ENCODE measurements at regions not wholly inside any gene's neighbourhood (a gene's known extent, or its start where the extent isn't known, plus 50 kb on each side); places are given as distances from the start of the nearest gene placed in this dataset.

- H3K9ac ChIP-seq (ENCODE audit: low read length in 3 of 3) = no peak overlapping the region
- no peaks in the 10 kb centered on the region for H3K27me3 ChIP-seq (ENCODE audit: control insufficient read depth, insufficient read depth, low read length)
- TF ChIP-seq CTCF (IDR thresholded peaks at IDR 0.05; ENCODE audit: borderline replicate concordance, extremely low read depth, insufficient read depth) = no peak
- DNase-seq (no peak), FAIRE-seq (no peak)
- H3K9me3 ChIP-seq (ENCODE audit: control insufficient read depth in 2 of 3, insufficient read depth in 1 of 3, low read length in 3 of 3) = no peaks in the 10 kb centered on the region
- no peaks in the 10 kb centered on the region for H3K4me1 ChIP-seq (ENCODE audit: control insufficient read depth in 2 of 3, insufficient read depth in 2 of 3, low read depth in 1 of 3, low read length in 3 of 3)
- no peak overlapping the region for H3K27ac ChIP-seq (ENCODE audit: low read depth in 2 of 2, low read length in 2 of 2)
- no peak overlapping the region for H3K4me3 ChIP-seq (ENCODE audit: low read length in 3 of 3)
- H3K36me3 ChIP-seq (ENCODE audit: control insufficient read depth in 2 of 3, insufficient read depth in 3 of 3, low read length in 3 of 3) = no peaks in the 10 kb centered on the region
- intact Hi-C loops (cut with DNase I) = no loop called here
These were observed 85.7 kb upstream of the FAM180A start for GRCh38 chr7:135834266-135834665.

GRCh38 chr7:135833642-135834041 is 85.0 kb upstream of the FAM180A start:
- Histone ChIP-seq H3K4me1 (ENCODE audit: control insufficient read depth in 2 of 3, insufficient read depth in 2 of 3, low read depth in 1 of 3, low read length in 3 of 3) (no peaks in the 10 kb centered on the region), H3K36me3 (ENCODE audit: control insufficient read depth in 2 of 3, insufficient read depth in 3 of 3, low read length in 3 of 3) (no peaks in the 10 kb centered on the region), H3K9me3 (ENCODE audit: control insufficient read depth in 2 of 3, insufficient read depth in 1 of 3, low read length in 3 of 3) (no peaks in the 10 kb centered on the region), H3K27ac (ENCODE audit: low read depth in 2 of 2, low read length in 2 of 2) (no peak overlapping the region), H3K9ac (ENCODE audit: low read length in 3 of 3) (no peak overlapping the region), H3K27me3 (ENCODE audit: control insufficient read depth, insufficient read depth, low read length) (no peaks in the 10 kb centered on the region), H3K4me3 (ENCODE audit: low read length in 3 of 3) (no peak overlapping the region)
- intact Hi-C loops (cut with DNase I) = no loop called here
- DNase-seq = no peak
- no peak for TF ChIP-seq CTCF (IDR thresholded peaks at IDR 0.05; ENCODE audit: borderline replicate concordance, extremely low read depth, insufficient read depth)
- FAIRE-seq = no peak

GRCh38 chr7:135831455-135832195 is 83.0 kb upstream of the FAM180A start:
- intact Hi-C loops (cut with DNase I) = no loop called here
- no peak for FAIRE-seq
- no peak for DNase-seq

More at GRCh38 chr7:135831455-135832195, 83.0 kb upstream of the FAM180A start:
- H3K36me3 ChIP-seq (ENCODE audit: control insufficient read depth in 2 of 3, insufficient read depth in 3 of 3, low read length in 3 of 3) = no peaks in the 10 kb centered on the region
- no peak for TF ChIP-seq CTCF (IDR thresholded peaks at IDR 0.05; ENCODE audit: borderline replicate concordance, extremely low read depth, insufficient read depth)
- H3K27me3 ChIP-seq (ENCODE audit: control insufficient read depth, insufficient read depth, low read length) = no peaks in the 10 kb centered on the region
- no peaks in the 10 kb centered on the region for H3K9me3 ChIP-seq (ENCODE audit: control insufficient read depth in 2 of 3, insufficient read depth in 1 of 3, low read length in 3 of 3)
- H3K4me3 ChIP-seq (ENCODE audit: low read length in 3 of 3) = no peak overlapping the region
- no peak overlapping the region for H3K9ac ChIP-seq (ENCODE audit: low read length in 3 of 3)
- H3K27ac ChIP-seq (ENCODE audit: low read depth in 2 of 2, low read length in 2 of 2) = no peak overlapping the region
- H3K4me1 ChIP-seq (ENCODE audit: control insufficient read depth in 2 of 3, insufficient read depth in 2 of 3, low read depth in 1 of 3, low read length in 3 of 3) = no peaks in the 10 kb centered on the region

Measured in kidney (tissue), 13 donors.